B cell (primary cell): ENCODE measurements at regions not wholly inside any gene's neighbourhood (a gene's known extent, or its start where the extent isn't known, plus 50 kb on each side); places are given as distances from the start of the nearest gene placed in this dataset.

Experiments
- ATAC-seq: fragments of 200-7000 bp; cut with Tn5 transposase; one replicate; pipeline ENCODE4 v1.10.0; 2021; ENCODE audit warnings: low read depth, mild to moderate bottlenecking, moderate number of reproducible peaks, moderate library complexity
- CTCF ChIA-PET: fragments of 350-600 bp; sonication (Branson Sonifier 250); formaldehyde crosslinking; loops from one replicate; lab custom pipeline; 2021; ENCODE audit warnings: antibody characterized with exemption, inconsistent platforms; lab: Charles Lee
- POLR2A ChIA-PET: fragments of 350-600 bp; sonication (Branson Sonifier 250); formaldehyde crosslinking; loops from one replicate; lab custom pipeline; 2021; ENCODE audit warnings: antibody characterized with exemption; lab: Charles Lee
- DNase-seq: peaks from one replicate; pipeline ENCODE4 v3.0.0; 2013
- H2AFZ ChIP-seq: 2 replicates; pipeline ENCODE4 v1.6.1; 2012; ENCODE audit warnings: mild to moderate bottlenecking, low read depth, low read length; ENCODE audit not compliant: insufficient read depth, poor library complexity, severe bottlenecking
- H3K27ac ChIP-seq, 2 donors: 1 replicate in 1 of 2; 2 replicates in 1 of 2; pipeline ENCODE4 v1.5.1; 2012 to 2013; ENCODE audit warnings: low read length in 2 of 2, mild to moderate bottlenecking in 2 of 2, moderate library complexity in 1 of 2
- H3K27me3 ChIP-seq, 4 experiments: fragments of 200-600 bp in 1 of 4; sonication (generic) in 1 of 4; replicated peaks in 1 of 4; 1 replicate in 2 of 4; 2 replicates in 2 of 4; pipeline versions ENCODE4 v1.6.1 to v1.7.0; 2013 to 2016; ENCODE audit warnings: low read length in 3 of 4, mild to moderate bottlenecking in 2 of 4, mixed read lengths in 1 of 4, moderate library complexity in 1 of 4; ENCODE audit not compliant: insufficient read depth in 4 of 4, control insufficient read depth in 3 of 4; ENCODE audit errors: control extremely low read depth in 1 of 4
- H3K36me3 ChIP-seq, 2 experiments: replicated peaks in 1 of 2; 1 replicate in 1 of 2; 2 replicates in 1 of 2; pipeline versions ENCODE4 v1.6.1 to v1.7.1; 2013; ENCODE audit warnings: low read length in 1 of 2; ENCODE audit not compliant: insufficient read depth in 2 of 2, control insufficient read depth in 1 of 2; ENCODE audit errors: control extremely low read depth in 1 of 2, extremely low read depth in 1 of 2
- H3K4me1 ChIP-seq, 2 donors: fragments of 200-600 bp in 1 of 2; sonication (generic) in 1 of 2; 1 replicate in 1 of 2; 2 replicates in 1 of 2; pipeline versions ENCODE4 v1.5.1 to v1.6.1; 2013 to 2017; ENCODE audit warnings: low read length in 2 of 2; ENCODE audit not compliant: control insufficient read depth in 2 of 2, insufficient read depth in 2 of 2
- H3K4me2 ChIP-seq: replicated peaks from 2 replicates; pipeline ENCODE3; 2012; ENCODE audit warnings: mild to moderate bottlenecking, low read depth, low read length; ENCODE audit not compliant: poor library complexity, severe bottlenecking
- H3K4me3 ChIP-seq, 5 experiments: fragments of 200-600 bp in 1 of 5; sonication (generic) in 1 of 5; 1 replicate in 3 of 5; 2 replicates in 2 of 5; pipeline versions ENCODE4 v1.5.1 to v1.7.0; 2011 to 2016; ENCODE audit warnings: low read length in 4 of 5, mild to moderate bottlenecking in 4 of 5, low read depth in 2 of 5, control low read depth in 1 of 5, moderate library complexity in 1 of 5; ENCODE audit not compliant: insufficient read depth in 1 of 5; ENCODE audit errors: control extremely low read depth in 1 of 5, extremely low read depth in 1 of 5
- H3K79me2 ChIP-seq: fragments of 200-600 bp; sonication (generic); one replicate; pipeline ENCODE4 v1.6.0; 2016; ENCODE audit warnings: low read length; ENCODE audit not compliant: control insufficient read depth, insufficient read depth
- H3K9ac ChIP-seq: fragments of 200-600 bp; sonication (generic); 2 replicates; pipeline ENCODE4 v1.6.1; 2017; ENCODE audit warnings: mild to moderate bottlenecking, low read length, moderate library complexity
- H3K9me3 ChIP-seq, 3 donors: one replicate each; pipeline versions ENCODE4 v1.6.1 to v1.7.1; 2013; ENCODE audit warnings: low read length in 2 of 3; ENCODE audit not compliant: control insufficient read depth in 2 of 3, insufficient read depth in 1 of 3; ENCODE audit errors: control extremely low read depth in 1 of 3
- H4K20me1 ChIP-seq: 2 replicates; pipeline ENCODE4 v1.6.0; 2012; ENCODE audit warnings: mild to moderate bottlenecking, low read length; ENCODE audit not compliant: insufficient read depth, control insufficient read depth, poor library complexity, severe bottlenecking
- H3K27ac Mint-ChIP-seq: one replicate; pipeline ENCODE4 v1.8.0; 2021; ENCODE audit warnings: mixed read lengths
- H3K27me3 Mint-ChIP-seq: one replicate; pipeline ENCODE4 v1.8.0; 2021; ENCODE audit warnings: mixed read lengths
- H3K4me1 Mint-ChIP-seq: one replicate; pipeline ENCODE4 v1.8.0; 2021; ENCODE audit warnings: mixed read lengths
- H3K4me3 Mint-ChIP-seq: one replicate; pipeline ENCODE4 v1.8.0; 2021; ENCODE audit warnings: mixed read lengths
- H3K9me3 Mint-ChIP-seq: one replicate; pipeline ENCODE4 v1.8.0; 2022; ENCODE audit warnings: mixed read lengths; ENCODE audit not compliant: insufficient read depth
- EZH2 ChIP-seq: IDR thresholded peaks from 2 replicates; pipeline ENCODE4 v1.6.1; 2012; ENCODE audit warnings: borderline replicate concordance, low read depth, mild to moderate bottlenecking, moderate library complexity, low read length; ENCODE audit not compliant: insufficient read depth, poor library complexity, severe bottlenecking
- WGBS: methylation state at CpG from one replicate; pipeline ENCODE4 v1.1.5; 2013; ENCODE audit warnings: missing lambda C conversion rate; ENCODE audit not compliant: insufficient coverage; 5-methylcytosine and 5-hydroxymethylcytosine counted together
- intact Hi-C: fragments of 100-400 bp; cut with micrococcal nuclease; formaldehyde crosslinking; loops from one replicate; pipeline ENCODE4 v1.10.0; 2022
- TF ChIP-seq, protein P1 (sequence below): fragments of 200-600 bp; IDR thresholded peaks from one replicate; pipeline ENCODE4 v1.8.0; 2022; ENCODE audit warnings: antibody characterized with exemption, mild to moderate bottlenecking

- Histone ChIP-seq H3K4me2 (no peak overlapping the region), H3K4me1 (no peaks in the 10 kb centered on the region), H3K79me2 (no peaks in the 10 kb centered on the region), H3K9ac (no peak overlapping the region), H2AFZ (no peak overlapping the region), H4K20me1 (no peaks in the 10 kb centered on the region), H3K27me3 (no peaks in the 10 kb centered on the region), H3K27ac (no peak overlapping the region), H3K36me3 (no peaks in the 10 kb centered on the region), H3K9me3 (peaks cover 0 to 4% (median 0%) of the 10 kb centered on the region in 3 donors), H3K4me3 (no peak overlapping the region)
- ChIA-PET CTCF (no interaction called here), POLR2A (no interaction called here)
- Mint-ChIP-seq H3K27me3 (no peaks in the 10 kb centered on the region), H3K9me3 (no peaks in the 10 kb centered on the region), H3K4me3 (no peak overlapping the region), H3K4me1 (no peaks in the 10 kb centered on the region), H3K27ac (no peak overlapping the region)
- intact Hi-C loops, result no loop called here
- no peak for DNase-seq
- TF ChIP-seq EZH2, result no peak
- TF ChIP-seq, protein P1, sequence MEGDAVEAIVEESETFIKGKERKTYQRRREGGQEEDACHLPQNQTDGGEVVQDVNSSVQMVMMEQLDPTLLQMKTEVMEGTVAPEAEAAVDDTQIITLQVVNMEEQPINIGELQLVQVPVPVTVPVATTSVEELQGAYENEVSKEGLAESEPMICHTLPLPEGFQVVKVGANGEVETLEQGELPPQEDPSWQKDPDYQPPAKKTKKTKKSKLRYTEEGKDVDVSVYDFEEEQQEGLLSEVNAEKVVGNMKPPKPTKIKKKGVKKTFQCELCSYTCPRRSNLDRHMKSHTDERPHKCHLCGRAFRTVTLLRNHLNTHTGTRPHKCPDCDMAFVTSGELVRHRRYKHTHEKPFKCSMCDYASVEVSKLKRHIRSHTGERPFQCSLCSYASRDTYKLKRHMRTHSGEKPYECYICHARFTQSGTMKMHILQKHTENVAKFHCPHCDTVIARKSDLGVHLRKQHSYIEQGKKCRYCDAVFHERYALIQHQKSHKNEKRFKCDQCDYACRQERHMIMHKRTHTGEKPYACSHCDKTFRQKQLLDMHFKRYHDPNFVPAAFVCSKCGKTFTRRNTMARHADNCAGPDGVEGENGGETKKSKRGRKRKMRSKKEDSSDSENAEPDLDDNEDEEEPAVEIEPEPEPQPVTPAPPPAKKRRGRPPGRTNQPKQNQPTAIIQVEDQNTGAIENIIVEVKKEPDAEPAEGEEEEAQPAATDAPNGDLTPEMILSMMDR, result no peak
- ATAC-seq, result no peak
- WGBS, result no CpG with 5 or more reads among the region's 2 CpGs
Measured at GRCh38 chr5:88997937-88998336, 115.0 kb upstream of the MEF2C start.

DNA sequence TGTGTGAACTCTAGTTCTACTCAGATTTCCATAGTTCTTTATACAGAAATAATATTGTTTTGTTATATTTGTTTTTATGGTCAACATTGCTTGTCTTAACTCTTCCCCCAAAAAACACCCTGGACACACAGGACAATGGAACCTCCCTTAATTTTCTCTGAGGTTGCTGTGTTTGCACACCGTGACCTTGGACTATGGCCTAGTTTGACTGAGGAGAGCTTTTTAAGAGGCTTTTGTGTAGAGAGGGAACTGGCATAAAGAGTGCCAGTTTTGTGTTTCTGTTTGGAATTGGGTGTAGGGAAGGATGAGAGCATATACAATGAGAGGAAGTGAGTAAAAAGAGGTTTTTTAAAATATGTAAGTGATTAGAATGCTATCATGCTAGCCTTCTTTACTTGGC, 101.1 kb upstream of the MEF2C start:
- POLR2A ChIA-PET, result interaction anchor here (0.6 kb wide), 1 partner anchor 95 kb away, joined by 6 read pairs; no protein-coding TSS in a partner anchor

More for the DNA sequence above, 101.1 kb upstream of the MEF2C start:
- no peaks in the 10 kb centered on the region for H3K79me2 ChIP-seq
- H3K27me3 ChIP-seq, result no peaks in the 10 kb centered on the region
- H2AFZ ChIP-seq, result no peak overlapping the region
- intact Hi-C loops, result no loop called here
- Mint-ChIP-seq H3K4me1 (peaks cover 23% of the 10 kb centered on the region), H3K9me3 (no peaks in the 10 kb centered on the region), H3K27me3 (no peaks in the 10 kb centered on the region), H3K27ac (no peak overlapping the region), H3K4me3 (no peak overlapping the region)
- DNase-seq (no peak), ATAC-seq (no peak)
- H3K9ac ChIP-seq, result no peak overlapping the region
- 86% methylated on average over 1 of the region's 1 CpG for WGBS
- peaks cover 8 to 17% of the 10 kb centered on the region in 2 donors for H3K4me1 ChIP-seq
- no peak overlapping the region for H3K4me2 ChIP-seq
- H3K27ac ChIP-seq, result no peak overlapping the region
- H3K4me3 ChIP-seq, result no peak overlapping the region
- CTCF ChIA-PET, result no interaction called here
- TF ChIP-seq EZH2, result no peak
- TF ChIP-seq, protein P1, result no peak
- H4K20me1 ChIP-seq, result no peaks in the 10 kb centered on the region
- no peaks in the 10 kb centered on the region for H3K36me3 ChIP-seq
- H3K9me3 ChIP-seq, result no peaks in the 10 kb centered on the region
